H1 (cell line): ENCODE measurements at regions not wholly inside any gene's neighbourhood (a gene's known extent, or its start where the extent isn't known, plus 50 kb on each side); places are given as distances from the start of the nearest gene placed in this dataset.

ENCODE experiments used
- CREB1 ChIP-seq: IDR thresholded peaks from 2 replicates; pipeline ENCODE4 v1.6.1; 2012; ENCODE audit warnings: inconsistent platforms
- CTCF ChIP-seq, 3 experiments: IDR thresholded peaks; 1 replicate in 2 of 3; 2 replicates in 1 of 3; pipeline versions ENCODE4 v1.5.1 to v1.6.1; 2011; ENCODE audit warnings: low read length in 3 of 3, mild to moderate bottlenecking in 3 of 3, inconsistent platforms in 2 of 3, low read depth in 1 of 3, moderate library complexity in 1 of 3; ENCODE audit not compliant: insufficient read depth in 1 of 3; ENCODE audit errors: control extremely low read depth in 1 of 3
- EZH2 ChIP-seq: fragments of 200-600 bp; sonication (generic); IDR thresholded peaks from 2 replicates; pipeline ENCODE4 v1.7.1; 2012; ENCODE audit warnings: low read depth, mild to moderate bottlenecking, moderate library complexity, low read length, inconsistent platforms; ENCODE audit not compliant: severe bottlenecking
- KDM1A ChIP-seq: fragments of 200-600, 300-600 bp; sonication (generic); IDR thresholded peaks from 2 replicates; pipeline ENCODE4 v1.7.1; 2016; ENCODE audit warnings: mild to moderate bottlenecking, low read length, borderline replicate concordance
- POLR2A ChIP-seq, 2 experiments: IDR thresholded peaks; 1 replicate in 1 of 2; 2 replicates in 1 of 2; pipeline ENCODE4 v1.6.1; 2011; ENCODE audit warnings: low read depth in 2 of 2, low read length in 2 of 2, mild to moderate bottlenecking in 2 of 2; ENCODE audit errors: control extremely low read depth in 1 of 2
- RAD21 ChIP-seq, 2 experiments: IDR thresholded peaks in 1 of 2; conservative IDR thresholded peaks in 1 of 2; 2 replicates each; pipeline ENCODE4 v1.6.1; 2011; ENCODE audit warnings: low read depth in 2 of 2, low read length in 2 of 2, improper control_type of control experiment in 1 of 2, inconsistent platforms in 1 of 2, mild to moderate bottlenecking in 1 of 2, moderate library complexity in 1 of 2
- RBBP5 ChIP-seq: IDR thresholded peaks from 2 replicates; pipeline ENCODE4 v1.7.1; 2012; ENCODE audit warnings: low read depth, mild to moderate bottlenecking, inconsistent platforms, low read length, moderate library complexity, borderline replicate concordance
- RFX5 ChIP-seq: IDR thresholded peaks from 2 replicates; pipeline ENCODE4 v1.6.1; 2011; ENCODE audit warnings: low read depth, low read length, improper control_type of control experiment, borderline replicate concordance
- SIN3A ChIP-seq, 2 experiments: IDR thresholded peaks in 1 of 2; conservative IDR thresholded peaks in 1 of 2; 2 replicates each; pipeline ENCODE4 v1.6.1; 2011 to 2012; ENCODE audit warnings: low read length in 2 of 2, improper control_type of control experiment in 1 of 2, low read depth in 1 of 2, mild to moderate bottlenecking in 1 of 2
- TAF1 ChIP-seq: IDR thresholded peaks from 2 replicates; pipeline ENCODE4 v1.6.1; 2011; ENCODE audit warnings: mild to moderate bottlenecking, low read depth, low read length
- TF ChIP-seq, protein P1 (sequence below): IDR thresholded peaks from 2 replicates; pipeline ENCODE4 v1.6.1; 2011; ENCODE audit warnings: low read length, improper control_type of control experiment

GRCh38 chrX:39201305-39201990, 400.2 kb downstream of the MID1IP1 start:
- TF ChIP-seq TAF1 (no peak), CTCF (IDR thresholded peaks at IDR 0.05; ENCODE audit: control extremely low read depth in 1 of 3, insufficient read depth in 1 of 3, low read depth in 1 of 3, low read length in 3 of 3) (no peak), SIN3A (conservative IDR thresholded peaks at IDR 0.05 in 1 of 2, IDR thresholded peaks at IDR 0.05 in 1 of 2; ENCODE audit: low read depth in 1 of 2, low read length in 2 of 2) (no peak), EZH2 (no peak), RFX5 (peak; percentile 76; the same call in 1 of the 2 replicates), KDM1A (no peak), POLR2A (IDR thresholded peaks at IDR 0.05; ENCODE audit: control extremely low read depth in 1 of 2, low read depth in 2 of 2, low read length in 2 of 2) (no peak), CREB1 (no peak), RAD21 (IDR thresholded peaks at IDR 0.05 in 1 of 2, conservative IDR thresholded peaks at IDR 0.05 in 1 of 2; ENCODE audit: low read depth in 2 of 2, low read length in 2 of 2) (no peak), RBBP5 (no peak)
- TF ChIP-seq, protein P1, sequence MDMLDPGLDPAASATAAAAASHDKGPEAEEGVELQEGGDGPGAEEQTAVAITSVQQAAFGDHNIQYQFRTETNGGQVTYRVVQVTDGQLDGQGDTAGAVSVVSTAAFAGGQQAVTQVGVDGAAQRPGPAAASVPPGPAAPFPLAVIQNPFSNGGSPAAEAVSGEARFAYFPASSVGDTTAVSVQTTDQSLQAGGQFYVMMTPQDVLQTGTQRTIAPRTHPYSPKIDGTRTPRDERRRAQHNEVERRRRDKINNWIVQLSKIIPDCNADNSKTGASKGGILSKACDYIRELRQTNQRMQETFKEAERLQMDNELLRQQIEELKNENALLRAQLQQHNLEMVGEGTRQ, result no peak
